ENCODE measurements at regions not wholly inside any gene's neighbourhood (a gene's known extent, or its start where the extent isn't known, plus 50 kb on each side); places are given as distances from the start of the nearest gene placed in this dataset.

GRCh38 chr2:34734662-34735061 is 1135.6 kb upstream of the FAM98A start:
- H3F3A ChIP-seq (ENCODE audit: insufficient read depth): no peaks in the 10 kb centered on the region
- H3K4me3 ChIP-seq (ENCODE audit: insufficient read depth, low read length, poor library complexity, severe bottlenecking): no peak overlapping the region
- no peak overlapping the region for H3K9ac ChIP-seq (ENCODE audit: low read length)
- H3K79me2 ChIP-seq (ENCODE audit: insufficient read depth, low read length): no peaks in the 10 kb centered on the region
- H3K9me2 ChIP-seq (replicated peaks; ENCODE audit: insufficient read depth, low read length): no peaks in the 10 kb centered on the region
- H3K36me3 ChIP-seq (ENCODE audit: low read length): no peaks in the 10 kb centered on the region
- H3K27me3 ChIP-seq (ENCODE audit: low read length): no peaks in the 10 kb centered on the region
- H3K27ac ChIP-seq (ENCODE audit: low read depth, low read length): no peak overlapping the region
- no peaks in the 10 kb centered on the region for H4K20me1 ChIP-seq (ENCODE audit: low read depth, low read length)
- TF ChIP-seq, protein P1, sequence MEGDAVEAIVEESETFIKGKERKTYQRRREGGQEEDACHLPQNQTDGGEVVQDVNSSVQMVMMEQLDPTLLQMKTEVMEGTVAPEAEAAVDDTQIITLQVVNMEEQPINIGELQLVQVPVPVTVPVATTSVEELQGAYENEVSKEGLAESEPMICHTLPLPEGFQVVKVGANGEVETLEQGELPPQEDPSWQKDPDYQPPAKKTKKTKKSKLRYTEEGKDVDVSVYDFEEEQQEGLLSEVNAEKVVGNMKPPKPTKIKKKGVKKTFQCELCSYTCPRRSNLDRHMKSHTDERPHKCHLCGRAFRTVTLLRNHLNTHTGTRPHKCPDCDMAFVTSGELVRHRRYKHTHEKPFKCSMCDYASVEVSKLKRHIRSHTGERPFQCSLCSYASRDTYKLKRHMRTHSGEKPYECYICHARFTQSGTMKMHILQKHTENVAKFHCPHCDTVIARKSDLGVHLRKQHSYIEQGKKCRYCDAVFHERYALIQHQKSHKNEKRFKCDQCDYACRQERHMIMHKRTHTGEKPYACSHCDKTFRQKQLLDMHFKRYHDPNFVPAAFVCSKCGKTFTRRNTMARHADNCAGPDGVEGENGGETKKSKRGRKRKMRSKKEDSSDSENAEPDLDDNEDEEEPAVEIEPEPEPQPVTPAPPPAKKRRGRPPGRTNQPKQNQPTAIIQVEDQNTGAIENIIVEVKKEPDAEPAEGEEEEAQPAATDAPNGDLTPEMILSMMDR (IDR thresholded peaks at IDR 0.05; ENCODE audit: insufficient read depth, low read length, poor library complexity, severe bottlenecking): no peak
- TF ChIP-seq EZH2phosphoT487 (conservative IDR thresholded peaks at IDR 0.05; ENCODE audit: low read length): no peak
- H3K9me3 ChIP-seq (ENCODE audit: insufficient read depth, low read length): no peaks in the 10 kb centered on the region
- no peak overlapping the region for H2AFZ ChIP-seq (ENCODE audit: low read depth, low read length, severe bottlenecking)
- H3K4me2 ChIP-seq (ENCODE audit: low read depth, low read length, poor library complexity, severe bottlenecking): no peak overlapping the region

GRCh38 chr2:34734042-34734441 is 1134.9 kb upstream of the FAM98A start:
- TF ChIP-seq, protein P1 (IDR thresholded peaks at IDR 0.05; ENCODE audit: insufficient read depth, low read length, poor library complexity, severe bottlenecking): no peak
- no peak for TF ChIP-seq EZH2phosphoT487 (conservative IDR thresholded peaks at IDR 0.05; ENCODE audit: low read length)
- H3K36me3 ChIP-seq (ENCODE audit: low read length): no peaks in the 10 kb centered on the region
- H3K27me3 ChIP-seq (ENCODE audit: low read length): no peaks in the 10 kb centered on the region
- H3K9me3 ChIP-seq (ENCODE audit: insufficient read depth, low read length): no peaks in the 10 kb centered on the region
- no peak overlapping the region for H3K9ac ChIP-seq (ENCODE audit: low read length)
- H3K79me2 ChIP-seq (ENCODE audit: insufficient read depth, low read length): no peaks in the 10 kb centered on the region
- no peak overlapping the region for H3K4me3 ChIP-seq (ENCODE audit: insufficient read depth, low read length, poor library complexity, severe bottlenecking)
- no peaks in the 10 kb centered on the region for H3K9me2 ChIP-seq (replicated peaks; ENCODE audit: insufficient read depth, low read length)
- H4K20me1 ChIP-seq (ENCODE audit: low read depth, low read length): no peaks in the 10 kb centered on the region
- H3K27ac ChIP-seq (ENCODE audit: low read depth, low read length): no peak overlapping the region
- no peaks in the 10 kb centered on the region for H3F3A ChIP-seq (ENCODE audit: insufficient read depth)
- H2AFZ ChIP-seq (ENCODE audit: low read depth, low read length, severe bottlenecking): no peak overlapping the region
- H3K4me2 ChIP-seq (ENCODE audit: low read depth, low read length, poor library complexity, severe bottlenecking): no peak overlapping the region

DNA sequence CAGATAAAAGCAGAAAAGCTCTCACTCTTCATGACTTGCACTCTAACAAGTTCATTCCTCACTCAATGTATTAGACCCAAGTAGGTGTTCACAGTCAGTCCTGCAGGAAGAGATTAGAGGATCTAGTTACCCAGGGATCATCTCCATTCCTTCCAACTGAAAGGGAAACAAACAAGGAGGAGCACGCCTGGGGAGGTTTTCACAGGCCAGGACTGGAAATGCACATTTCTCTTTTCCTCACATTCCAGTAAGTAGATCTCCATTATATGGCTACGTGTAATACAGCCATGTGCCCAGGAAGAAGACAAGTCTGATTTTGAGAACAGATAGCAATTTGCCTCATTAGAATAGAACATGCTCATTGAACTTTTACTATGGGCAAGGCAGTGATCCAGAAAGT is 1132.2 kb upstream of the FAM98A start:
- no peak overlapping the region for H3K27ac ChIP-seq (ENCODE audit: low read depth, low read length)
- TF ChIP-seq, protein P1 (IDR thresholded peaks at IDR 0.05; ENCODE audit: insufficient read depth, low read length, poor library complexity, severe bottlenecking): no peak
- no peak for TF ChIP-seq EZH2phosphoT487 (conservative IDR thresholded peaks at IDR 0.05; ENCODE audit: low read length)
- no peak overlapping the region for H3K4me3 ChIP-seq (ENCODE audit: insufficient read depth, low read length, poor library complexity, severe bottlenecking)
- H3K79me2 ChIP-seq (ENCODE audit: insufficient read depth, low read length): no peaks in the 10 kb centered on the region
- no peaks in the 10 kb centered on the region for H3K36me3 ChIP-seq (ENCODE audit: low read length)
- no peak overlapping the region for H3K9ac ChIP-seq (ENCODE audit: low read length)
- no peaks in the 10 kb centered on the region for H3F3A ChIP-seq (ENCODE audit: insufficient read depth)
- no peak overlapping the region for H2AFZ ChIP-seq (ENCODE audit: low read depth, low read length, severe bottlenecking)
- no peaks in the 10 kb centered on the region for H4K20me1 ChIP-seq (ENCODE audit: low read depth, low read length)
- H3K27me3 ChIP-seq (ENCODE audit: low read length): no peaks in the 10 kb centered on the region
- H3K9me3 ChIP-seq (ENCODE audit: insufficient read depth, low read length): no peaks in the 10 kb centered on the region
- H3K9me2 ChIP-seq (replicated peaks; ENCODE audit: insufficient read depth, low read length): no peaks in the 10 kb centered on the region
- H3K4me2 ChIP-seq (ENCODE audit: low read depth, low read length, poor library complexity, severe bottlenecking): no peak overlapping the region

Data from SU-DHL-6 (cell line).